ENCODE measurements at regions not wholly inside any gene's neighbourhood (a gene's known extent, or its start where the extent isn't known, plus 50 kb on each side); places are given as distances from the start of the nearest gene placed in this dataset.

DNA sequence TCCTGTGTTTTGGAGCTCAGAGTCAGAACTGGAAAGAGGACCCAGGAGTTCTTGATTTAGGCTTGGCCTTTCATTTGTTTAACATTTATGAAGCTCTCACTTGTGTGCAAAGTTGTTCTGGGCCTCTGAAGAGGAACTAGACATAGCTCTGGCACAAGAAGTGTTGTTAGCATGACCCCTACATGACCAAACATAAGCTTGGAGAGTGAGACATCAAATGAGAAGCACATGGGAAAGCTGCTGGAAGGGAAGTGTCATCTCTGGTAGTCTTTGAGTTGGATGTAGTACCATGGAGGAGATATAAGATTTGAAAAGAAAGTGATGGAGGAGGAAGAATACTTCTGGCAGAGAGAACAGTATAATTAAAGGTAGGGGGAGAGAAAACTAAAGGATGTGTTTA lies 370.1 kb downstream of the ADRA2A start:
- Mint-ChIP-seq H3K9me3 (peaks cover 0 to 7% of the 10 kb centered on the region in 2 experiments; a peak in 2 of 5 replicates), H3K4me1 (no peaks in the 10 kb centered on the region), H3K27ac (no peak overlapping the region; a peak in 1 of 7 replicates), H3K27me3 (ENCODE audit: low read depth) (no peaks in the 10 kb centered on the region; the same call in 1 of the 2 replicates), H3K36me3 (ENCODE audit: insufficient read depth in 1 of 3, low read depth in 3 of 3) (no peaks in the 10 kb centered on the region), H3K4me3 (no peak overlapping the region)
- no peak overlapping the region for H2BK120ac ChIP-seq (ENCODE audit: low read depth, low read length, poor library complexity, severe bottlenecking)
- H3K27ac ChIP-seq (ENCODE audit: insufficient read length, low read depth, low read length) = no peak overlapping the region
- no peak overlapping the region for H3K9ac ChIP-seq (ENCODE audit: extremely low read depth, insufficient read length, low read length)
- H4K5ac ChIP-seq (ENCODE audit: insufficient read length, low read depth, low read length) = no peak overlapping the region
- H2AK5ac ChIP-seq (ENCODE audit: insufficient read length, low read length) = no peak overlapping the region
- H4K20me1 ChIP-seq (ENCODE audit: control insufficient read depth, insufficient read depth, insufficient read length) = no peaks in the 10 kb centered on the region
- no peak overlapping the region for H4K8ac ChIP-seq (replicated peaks; ENCODE audit: insufficient read length, low read depth, low read length)
- H2BK15ac ChIP-seq (ENCODE audit: low read depth, low read length) = no peak overlapping the region
- H3K23me2 ChIP-seq (ENCODE audit: insufficient read length, low read depth, low read length, poor library complexity, severe bottlenecking) = no peaks in the 10 kb centered on the region
- no peak overlapping the region for H3K4me2 ChIP-seq (ENCODE audit: insufficient read depth, insufficient read length, low read length)
- no peaks in the 10 kb centered on the region for H3K4me1 ChIP-seq (ENCODE audit: insufficient read depth, low read length)
- no peak for DNase-seq
- no peak overlapping the region for H2AFZ ChIP-seq (ENCODE audit: low read length)
- no peak overlapping the region for H3K18ac ChIP-seq (ENCODE audit: insufficient read length, low read depth, low read length)
- H3K23ac ChIP-seq (ENCODE audit: insufficient read length, low read depth, low read length) = no peak overlapping the region
- H3T11ph ChIP-seq (ENCODE audit: low read length) = no peak overlapping the region
- no peaks in the 10 kb centered on the region for H3K9me3 ChIP-seq (ENCODE audit: control insufficient read depth, low read depth, low read length)
- H2BK20ac ChIP-seq (ENCODE audit: low read depth, low read length, poor library complexity, severe bottlenecking) = no peak overlapping the region
- H2BK12ac ChIP-seq (ENCODE audit: insufficient read length, low read depth, low read length) = no peak overlapping the region
- H3K79me2 ChIP-seq (ENCODE audit: insufficient read depth, low read length) = no peaks in the 10 kb centered on the region
- no peak overlapping the region for H3K4ac ChIP-seq (ENCODE audit: low read depth, low read length)
- H2BK5ac ChIP-seq (ENCODE audit: insufficient read length, low read length) = no peak overlapping the region
- no peak overlapping the region for H4K91ac ChIP-seq (ENCODE audit: insufficient read length, low read depth, low read length)
- TF ChIP-seq, protein P1, sequence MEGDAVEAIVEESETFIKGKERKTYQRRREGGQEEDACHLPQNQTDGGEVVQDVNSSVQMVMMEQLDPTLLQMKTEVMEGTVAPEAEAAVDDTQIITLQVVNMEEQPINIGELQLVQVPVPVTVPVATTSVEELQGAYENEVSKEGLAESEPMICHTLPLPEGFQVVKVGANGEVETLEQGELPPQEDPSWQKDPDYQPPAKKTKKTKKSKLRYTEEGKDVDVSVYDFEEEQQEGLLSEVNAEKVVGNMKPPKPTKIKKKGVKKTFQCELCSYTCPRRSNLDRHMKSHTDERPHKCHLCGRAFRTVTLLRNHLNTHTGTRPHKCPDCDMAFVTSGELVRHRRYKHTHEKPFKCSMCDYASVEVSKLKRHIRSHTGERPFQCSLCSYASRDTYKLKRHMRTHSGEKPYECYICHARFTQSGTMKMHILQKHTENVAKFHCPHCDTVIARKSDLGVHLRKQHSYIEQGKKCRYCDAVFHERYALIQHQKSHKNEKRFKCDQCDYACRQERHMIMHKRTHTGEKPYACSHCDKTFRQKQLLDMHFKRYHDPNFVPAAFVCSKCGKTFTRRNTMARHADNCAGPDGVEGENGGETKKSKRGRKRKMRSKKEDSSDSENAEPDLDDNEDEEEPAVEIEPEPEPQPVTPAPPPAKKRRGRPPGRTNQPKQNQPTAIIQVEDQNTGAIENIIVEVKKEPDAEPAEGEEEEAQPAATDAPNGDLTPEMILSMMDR (conservative IDR thresholded peaks at IDR 0.05) = no peak
- no peak overlapping the region for H3K14ac ChIP-seq (ENCODE audit: insufficient read depth, low read length)
- H3K79me1 ChIP-seq (ENCODE audit: insufficient read depth, low read depth, low read length, poor library complexity, severe bottlenecking) = no peaks in the 10 kb centered on the region
- H3K27me3 ChIP-seq (ENCODE audit: insufficient read depth, low read length) = no peaks in the 10 kb centered on the region
- H3K56ac ChIP-seq (ENCODE audit: insufficient read length, low read depth, low read length) = no peak overlapping the region
